H1 (cell line): ENCODE measurements at regions not wholly inside any gene's neighbourhood (a gene's known extent, or its start where the extent isn't known, plus 50 kb on each side); places are given as distances from the start of the nearest gene placed in this dataset.

Source experiments
- CTCF ChIA-PET: fragments of 300-600 bp; sonication (Branson Sonifier 250); formaldehyde crosslinking; loops from one replicate; lab custom pipeline; 2021; ENCODE audit not compliant: partially characterized antibody; lab: Charles Lee
- POLR2A ChIA-PET: fragments of 300-600 bp; sonication (Branson Sonifier 250); formaldehyde crosslinking; loops from one replicate; lab custom pipeline; 2021; ENCODE audit warnings: inconsistent platforms; ENCODE audit not compliant: partially characterized antibody; lab: Charles Lee
- DNase-seq, 2 experiments: peaks; one replicate each; pipeline versions ENCODE4 v3.0.0 to v3.0.0-alpha.2; 2010 to 2022; ENCODE audit warnings: low spot score in 2 of 2, low read depth in 1 of 2, mixed read lengths in 1 of 2
- FAIRE-seq: peaks from 2 replicates; lab custom pipeline; 2011; peaks lifted over from hg19 to GRCh38; lab: Jason Lieb, UNC
- H2AFZ ChIP-seq: 2 replicates; pipeline ENCODE4 v1.8.1; 2012; ENCODE audit warnings: low read length, inconsistent platforms
- H2AK5ac ChIP-seq: 2 replicates; pipeline ENCODE4 v1.6.1; 2013; ENCODE audit warnings: low read depth, low read length
- H2BK120ac ChIP-seq: replicated peaks from 2 replicates; pipeline ENCODE3; 2013; ENCODE audit warnings: low read depth, low read length, inconsistent platforms
- H2BK12ac ChIP-seq: 2 replicates; pipeline ENCODE4 v1.6.1; 2013; ENCODE audit warnings: low read depth, low read length
- H2BK15ac ChIP-seq: 2 replicates; pipeline ENCODE4 v1.6.1; 2013; ENCODE audit warnings: low read length
- H2BK20ac ChIP-seq: 2 replicates; pipeline ENCODE4 v1.6.1; 2013; ENCODE audit warnings: low read length
- H2BK5ac ChIP-seq: 2 replicates; pipeline ENCODE4 v1.6.1; 2013; ENCODE audit warnings: low read depth, low read length
- H3K14ac ChIP-seq: 2 replicates; pipeline ENCODE4 v1.6.1; 2013; ENCODE audit warnings: inconsistent platforms; ENCODE audit not compliant: insufficient read length
- H3K18ac ChIP-seq: 2 replicates; pipeline ENCODE4 v1.6.1; 2013; ENCODE audit warnings: low read length; ENCODE audit errors: extremely low read depth
- H3K23ac ChIP-seq: 2 replicates; pipeline ENCODE4 v1.6.1; 2013; ENCODE audit warnings: inconsistent platforms; ENCODE audit not compliant: insufficient read length
- H3K23me2 ChIP-seq: 2 replicates; pipeline ENCODE4 v1.6.1; 2013; ENCODE audit warnings: low read depth, low read length
- H3K27ac ChIP-seq: 2 replicates; pipeline ENCODE4 v1.6.1; 2011; ENCODE audit warnings: low read depth, low read length, inconsistent platforms
- H3K27me3 ChIP-seq, 4 experiments: replicated peaks in 1 of 4; 1 replicate in 1 of 4; 2 replicates in 3 of 4; pipeline versions ENCODE4 v1.6.1 to v1.8.1; 2011 to 2013; ENCODE audit warnings: low read length in 3 of 4, mild to moderate bottlenecking in 3 of 4, inconsistent platforms in 2 of 4, mixed read lengths in 2 of 4, moderate library complexity in 1 of 4; ENCODE audit not compliant: control insufficient read depth in 3 of 4, insufficient read depth in 3 of 4; ENCODE audit errors: extremely low read depth in 1 of 4
- H3K36me3 ChIP-seq, 4 experiments: 2 replicates each; pipeline versions ENCODE4 v1.6.1 to v1.8.1; 2011 to 2013; ENCODE audit warnings: mild to moderate bottlenecking in 4 of 4, low read length in 3 of 4, moderate library complexity in 2 of 4, control low read depth in 1 of 4, inconsistent platforms in 1 of 4; ENCODE audit not compliant: insufficient read depth in 4 of 4, control insufficient read depth in 2 of 4
- H3K4ac ChIP-seq: replicated peaks from 2 replicates; pipeline ENCODE3; 2013; ENCODE audit warnings: low read length, low read depth, mixed read lengths, inconsistent platforms; ENCODE audit not compliant: insufficient read length
- H3K4me1 ChIP-seq, 4 experiments: replicated peaks in 1 of 4; 1 replicate in 1 of 4; 2 replicates in 3 of 4; pipeline versions ENCODE4 v1.6.1 to v1.8.1; 2011 to 2013; ENCODE audit warnings: low read length in 3 of 4, inconsistent platforms in 2 of 4, mixed read lengths in 1 of 4; ENCODE audit not compliant: insufficient read depth in 4 of 4, control insufficient read depth in 3 of 4
- H3K4me2 ChIP-seq, 2 experiments: 2 replicates each; pipeline versions ENCODE4 v1.6.1 to v1.8.1; 2011 to 2013; ENCODE audit warnings: low read depth in 2 of 2, low read length in 2 of 2, control low read depth in 1 of 2, inconsistent platforms in 1 of 2, mild to moderate bottlenecking in 1 of 2; ENCODE audit not compliant: insufficient read depth in 1 of 2
- H3K4me3 ChIP-seq, 4 experiments: fragments of 200-600, 300-600 bp in 1 of 4; sonication (generic), shearing (Covaris generic), sonication (Bioruptor Twin) in 1 of 4; 2 replicates each; pipeline versions ENCODE4 v1.5.1 to v1.8.1; 2011 to 2016; ENCODE audit warnings: low read length in 4 of 4, low read depth in 3 of 4, control low read depth in 2 of 4, inconsistent platforms in 2 of 4, mild to moderate bottlenecking in 2 of 4, mixed read lengths in 1 of 4, moderate library complexity in 1 of 4; ENCODE audit not compliant: insufficient read depth in 2 of 4; ENCODE audit errors: extremely low read depth in 1 of 4
- H3K56ac ChIP-seq: replicated peaks from 2 replicates; pipeline ENCODE3; 2013; ENCODE audit warnings: low read depth, mild to moderate bottlenecking, mixed read lengths, low read length, inconsistent platforms; ENCODE audit not compliant: insufficient read length
- H3K79me1 ChIP-seq: 2 replicates; pipeline ENCODE4 v1.6.1; 2013; ENCODE audit warnings: low read depth, low read length, control low read depth
- H3K79me2 ChIP-seq, 2 experiments: 2 replicates each; pipeline versions ENCODE4 v1.6.1 to v1.8.1; 2012 to 2013; ENCODE audit warnings: low read length in 2 of 2, mild to moderate bottlenecking in 2 of 2, inconsistent platforms in 1 of 2; ENCODE audit not compliant: insufficient read depth in 2 of 2, control insufficient read depth in 1 of 2
- H3K9ac ChIP-seq, 4 experiments: replicated peaks in 1 of 4; 1 replicate in 1 of 4; 2 replicates in 3 of 4; pipeline versions ENCODE4 v1.6.1 to v1.8.1; 2011 to 2013; ENCODE audit warnings: low read depth in 3 of 4, low read length in 3 of 4, control low read depth in 2 of 4, mild to moderate bottlenecking in 2 of 4, moderate library complexity in 2 of 4, inconsistent platforms in 1 of 4; ENCODE audit errors: extremely low read depth in 1 of 4
- H3K9me3 ChIP-seq, 2 experiments: 2 replicates each; pipeline versions ENCODE4 v1.6.1 to v1.8.1; 2012 to 2013; ENCODE audit warnings: mild to moderate bottlenecking in 2 of 2, moderate library complexity in 2 of 2, control low read depth in 1 of 2, inconsistent platforms in 1 of 2, low read depth in 1 of 2, low read length in 1 of 2, mixed read lengths in 1 of 2; ENCODE audit not compliant: insufficient read depth in 2 of 2
- H4K20me1 ChIP-seq, 2 experiments: replicated peaks in 1 of 2; 2 replicates each; pipeline versions ENCODE3 to v1.8.1; 2011 to 2013; ENCODE audit warnings: inconsistent platforms in 2 of 2, low read length in 2 of 2, mild to moderate bottlenecking in 1 of 2; ENCODE audit not compliant: insufficient read depth in 2 of 2, control insufficient read depth in 1 of 2
- H4K5ac ChIP-seq: 2 replicates; pipeline ENCODE4 v1.6.1; 2013; ENCODE audit warnings: low read length, low read depth, mixed read lengths, inconsistent platforms; ENCODE audit not compliant: insufficient read length
- H4K8ac ChIP-seq: 2 replicates; pipeline ENCODE4 v1.8.0; 2013; ENCODE audit warnings: mild to moderate bottlenecking, moderate library complexity, low read length, inconsistent platforms; ENCODE audit not compliant: insufficient read depth; ENCODE audit errors: extremely low read depth
- H4K91ac ChIP-seq: replicated peaks from 2 replicates; pipeline ENCODE3; 2013; ENCODE audit warnings: low read length, mixed read lengths, inconsistent platforms; ENCODE audit not compliant: insufficient read length
- BRCA1 ChIP-seq: IDR thresholded peaks from 2 replicates; pipeline ENCODE4 v1.6.1; 2012; ENCODE audit warnings: low read depth, low read length, improper control_type of control experiment
- CBX5 ChIP-seq: fragments of 300-800, 300-1000 bp; sonication (generic); IDR thresholded peaks from 2 replicates; pipeline ENCODE4 v1.7.1; 2016; ENCODE audit warnings: antibody characterized with exemption, low read length, low read depth
- CHD1 ChIP-seq: IDR thresholded peaks from 2 replicates; pipeline ENCODE4 v1.6.1; 2012; ENCODE audit warnings: low read depth, low read length, improper control_type of control experiment
- GABPA ChIP-seq: IDR thresholded peaks from 2 replicates; pipeline ENCODE4 v1.6.1; 2011; ENCODE audit warnings: mild to moderate bottlenecking, low read length, moderate library complexity, borderline replicate concordance; ENCODE audit not compliant: insufficient read depth
- KDM5A ChIP-seq: fragments of 200-600 bp; IDR thresholded peaks from 2 replicates; pipeline ENCODE4 v1.7.1; 2012; ENCODE audit warnings: mild to moderate bottlenecking, low read length, inconsistent platforms, mixed read lengths
- RAD21 ChIP-seq, 2 experiments: IDR thresholded peaks in 1 of 2; conservative IDR thresholded peaks in 1 of 2; 2 replicates each; pipeline ENCODE4 v1.6.1; 2011; ENCODE audit warnings: low read depth in 2 of 2, low read length in 2 of 2, improper control_type of control experiment in 1 of 2, inconsistent platforms in 1 of 2, mild to moderate bottlenecking in 1 of 2, moderate library complexity in 1 of 2
- SAP30 ChIP-seq: fragments of 300-600 bp; sonication (generic); IDR thresholded peaks from 2 replicates; pipeline ENCODE4 v1.7.1; 2012; ENCODE audit warnings: low read length, moderate library complexity, mild to moderate bottlenecking, inconsistent platforms; ENCODE audit not compliant: insufficient read depth, insufficient replicate concordance
- SIN3A ChIP-seq, 2 experiments: IDR thresholded peaks in 1 of 2; conservative IDR thresholded peaks in 1 of 2; 2 replicates each; pipeline ENCODE4 v1.6.1; 2011 to 2012; ENCODE audit warnings: low read length in 2 of 2, improper control_type of control experiment in 1 of 2, low read depth in 1 of 2, mild to moderate bottlenecking in 1 of 2
- SP1 ChIP-seq: IDR thresholded peaks from 2 replicates; pipeline ENCODE4 v1.6.1; 2011; ENCODE audit warnings: low read depth, low read length
- SP2 ChIP-seq: IDR thresholded peaks from 2 replicates; pipeline ENCODE4 v1.6.1; 2012; ENCODE audit warnings: mild to moderate bottlenecking, low read length, inconsistent platforms
- SP4 ChIP-seq: IDR thresholded peaks from 2 replicates; pipeline ENCODE4 v1.6.1; 2012; ENCODE audit warnings: low read length, inconsistent platforms
- TAF7 ChIP-seq: optimal IDR thresholded peaks from 2 replicates; pipeline ENCODE3; 2011; ENCODE audit warnings: low read depth, mild to moderate bottlenecking, inconsistent platforms, low read length, moderate library complexity, borderline replicate concordance
- WGBS, 2 experiments: shearing (Covaris generic) in 1 of 2; methylation state at CpG; one replicate each; pipeline versions ENCODE4 v1.1.6 to v1.1.7; 2013 to 2015; ENCODE audit warnings: low lambda C conversion rate in 2 of 2, mixed read lengths in 2 of 2, inconsistent platforms in 1 of 2, low coverage in 1 of 2, missing lambda C conversion rate in 1 of 2; ENCODE audit not compliant: insufficient replicate concordance in 2 of 2, insufficient coverage in 1 of 2, insufficient read length in 1 of 2; ENCODE audit errors: extremely low coverage in 1 of 2, missing lambda C conversion rate in 1 of 2; 5-methylcytosine and 5-hydroxymethylcytosine counted together
- TF ChIP-seq, protein P1 (sequence below): IDR thresholded peaks from 2 replicates; pipeline ENCODE4 v1.6.1; 2012; ENCODE audit warnings: inconsistent platforms

DNA sequence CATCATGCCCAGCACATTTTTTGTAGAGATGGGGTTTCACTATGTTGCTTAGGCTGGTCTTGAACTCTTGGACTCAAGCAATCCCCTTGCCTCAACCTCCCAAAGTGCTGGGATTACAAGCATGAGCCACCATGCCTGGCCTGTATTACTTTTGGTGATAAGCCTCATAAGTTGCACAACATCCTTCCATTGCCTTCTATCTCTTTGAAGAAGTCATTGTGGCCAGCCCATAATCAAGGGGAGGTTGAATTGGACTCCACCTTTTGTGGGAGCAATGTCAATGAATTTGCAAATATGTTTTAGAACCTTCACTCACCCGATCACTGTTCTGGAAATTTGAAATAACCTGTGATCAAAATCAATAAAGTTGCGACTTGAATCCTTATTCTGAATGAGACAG is 104.3 kb upstream of the CLINT1 start:
- WGBS, 2 experiments = 83% methylated on average over 2 of the region's 2 CpGs; no CpG with 5 or more reads in 1 of the 2 experiments
- Histone ChIP-seq H4K20me1 (no peaks in the 10 kb centered on the region), H3K4me2 (no peak overlapping the region), H3K4me3 (no peak overlapping the region), H3K4me1 (peaks cover 0 to 20% (median 7%) of the 10 kb centered on the region in 4 experiments; a peak in 6 of 7 replicates), H3K79me2 (no peaks in the 10 kb centered on the region), H3K27me3 (no peaks in the 10 kb centered on the region), H3K36me3 (no peaks in the 10 kb centered on the region), H4K8ac (no peak overlapping the region; the same call in 1 of the 2 replicates), H3K9me3 (no peaks in the 10 kb centered on the region), H3K14ac (no peak overlapping the region), H2BK12ac (no peak overlapping the region), H4K5ac (no peak overlapping the region), H3K56ac (no peak overlapping the region), H3K9ac (no peak overlapping the region), H3K27ac (no peak overlapping the region), H2AK5ac (no peak overlapping the region), H3K18ac (no peak overlapping the region), H2BK20ac (no peak overlapping the region), H3K79me1 (no peaks in the 10 kb centered on the region), H2BK5ac (no peak overlapping the region), H3K23me2 (no peaks in the 10 kb centered on the region; the same call in 1 of the 2 replicates), H3K23ac (no peak overlapping the region), H2BK120ac (no peak overlapping the region), H2BK15ac (no peak overlapping the region), H3K4ac (no peak overlapping the region), H2AFZ (no peak overlapping the region), H4K91ac (no peak overlapping the region)
- DNase-seq = no peak
- POLR2A ChIA-PET = interaction anchor here (3.2 kb wide), 1 partner anchor 13 kb away, joined by 18 read pairs; no protein-coding TSS in a partner anchor
- no peak for FAIRE-seq
- CTCF ChIA-PET = interaction anchor here (0.5 to 9.4 kb wide), 2 partner anchors 11 to 13 kb away, joined by 3 to 79 read pairs; no protein-coding TSS in a partner anchor
- TF ChIP-seq CBX5 (no peak), SIN3A (conservative IDR thresholded peaks at IDR 0.05 in 1 of 2, IDR thresholded peaks at IDR 0.05 in 1 of 2; ENCODE audit: low read depth in 1 of 2, low read length in 2 of 2) (no peak), SAP30 (no peak), RAD21 (IDR thresholded peaks at IDR 0.05 in 1 of 2, conservative IDR thresholded peaks at IDR 0.05 in 1 of 2; ENCODE audit: low read depth in 2 of 2, low read length in 2 of 2) (no peak), TAF7 (no peak), KDM5A (no peak), BRCA1 (no peak), SP2 (no peak), GABPA (no peak), SP4 (no peak), CHD1 (no peak), SP1 (no peak)
- TF ChIP-seq, protein P1, sequence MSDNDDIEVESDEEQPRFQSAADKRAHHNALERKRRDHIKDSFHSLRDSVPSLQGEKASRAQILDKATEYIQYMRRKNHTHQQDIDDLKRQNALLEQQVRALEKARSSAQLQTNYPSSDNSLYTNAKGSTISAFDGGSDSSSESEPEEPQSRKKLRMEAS = no peak
